GM23338 (cell line): ENCODE measurements at regions not wholly inside any gene's neighbourhood (a gene's known extent, or its start where the extent isn't known, plus 50 kb on each side); places are given as distances from the start of the nearest gene placed in this dataset.

ENCODE experiments used
- ATAC-seq: fragments of 200-7000 bp; cut with Tn5 transposase; 3 replicates; pipeline ENCODE4 v1.9.1; 2020
- DNase-seq: peaks from one replicate; pipeline ENCODE4 v3.0.0-alpha.2; 2015; ENCODE audit warnings: low spot score
- H2AFZ ChIP-seq: fragments of 200-600 bp; sonication (generic); 2 replicates; pipeline ENCODE4 v1.8.0; 2016; ENCODE audit warnings: antibody characterized with exemption, mild to moderate bottlenecking, moderate library complexity
- H3F3A ChIP-seq: fragments of 200-600 bp; sonication (generic); replicated peaks from 2 replicates; pipeline ENCODE4 v1.8.0; 2017; ENCODE audit warnings: antibody characterized with exemption, mixed run types, low read depth
- H3K27ac ChIP-seq: fragments of 200-600 bp; sonication (generic); 2 replicates; pipeline ENCODE4 v1.6.1; 2016; ENCODE audit warnings: low read depth
- H3K27me3 ChIP-seq: fragments of 200-600 bp; sonication (generic); 2 replicates; pipeline ENCODE4 v1.8.0; 2016; ENCODE audit warnings: mild to moderate bottlenecking, mixed run types, moderate library complexity; ENCODE audit not compliant: insufficient read depth
- H3K36me3 ChIP-seq: fragments of 200-600 bp; sonication (generic); 2 replicates; pipeline ENCODE4 v1.8.0; 2016; ENCODE audit warnings: mild to moderate bottlenecking; ENCODE audit not compliant: insufficient read depth
- H3K4me1 ChIP-seq: fragments of 200-600 bp; sonication (generic); 2 replicates; pipeline ENCODE4 v1.8.0; 2016; ENCODE audit warnings: mild to moderate bottlenecking, moderate library complexity; ENCODE audit not compliant: insufficient read depth
- H3K4me2 ChIP-seq: fragments of 200-600 bp; sonication (generic); 2 replicates; pipeline ENCODE4 v1.7.1; 2017; ENCODE audit warnings: mixed run types
- H3K4me3 ChIP-seq: fragments of 200-600 bp; sonication (generic); 2 replicates; pipeline ENCODE4 v1.6.1; 2016; ENCODE audit warnings: mixed run types
- H3K79me2 ChIP-seq: fragments of 200-600 bp; sonication (generic); replicated peaks from 2 replicates; pipeline ENCODE4 v1.8.0; 2017; ENCODE audit warnings: mild to moderate bottlenecking; ENCODE audit not compliant: insufficient read depth
- H3K9me2 ChIP-seq: fragments of 200-600 bp; sonication (generic); 2 replicates; pipeline ENCODE4 v1.8.0; 2017; ENCODE audit not compliant: insufficient read depth
- H4K20me1 ChIP-seq: fragments of 200-600 bp; sonication (generic); replicated peaks from 2 replicates; pipeline ENCODE4 v1.8.0; 2017; ENCODE audit warnings: mild to moderate bottlenecking; ENCODE audit not compliant: insufficient read depth
- H3K27ac Mint-ChIP-seq: 2 replicates; pipeline ENCODE4 v1.8.0; 2020; ENCODE audit warnings: inconsistent platforms, mild to moderate bottlenecking, moderate library complexity, mixed read lengths
- H3K27me3 Mint-ChIP-seq: 3 replicates; pipeline ENCODE4 v1.8.0; 2022; ENCODE audit warnings: low read depth, mild to moderate bottlenecking, moderate library complexity, mixed read lengths, inconsistent platforms; ENCODE audit not compliant: insufficient read depth, poor library complexity
- H3K36me3 Mint-ChIP-seq: 3 replicates; pipeline ENCODE4 v1.8.0; 2021; ENCODE audit warnings: low read depth, mild to moderate bottlenecking, inconsistent platforms, moderate library complexity, mixed read lengths
- H3K4me1 Mint-ChIP-seq: 3 replicates; pipeline ENCODE4 v1.8.0; 2020; ENCODE audit warnings: mild to moderate bottlenecking, inconsistent platforms, mixed read lengths
- H3K4me3 Mint-ChIP-seq: 3 replicates; pipeline ENCODE4 v1.8.0; 2021; ENCODE audit warnings: moderate library complexity, mild to moderate bottlenecking, inconsistent platforms, mixed read lengths
- H3K9me3 Mint-ChIP-seq: 3 replicates; pipeline ENCODE4 v1.8.0; 2020; ENCODE audit warnings: moderate library complexity, mild to moderate bottlenecking, inconsistent platforms, mixed read lengths
- EZH2 ChIP-seq: fragments of 200-600 bp; sonication (generic); IDR thresholded peaks from one replicate; pipeline ENCODE4 v1.8.0; 2017; ENCODE audit warnings: antibody characterized with exemption, mild to moderate bottlenecking, low read depth; ENCODE audit not compliant: unreplicated experiment
- EZH2phosphoT487 ChIP-seq: fragments of 200-600 bp; sonication (generic); IDR thresholded peaks from one replicate; pipeline ENCODE4 v1.8.1; 2018; ENCODE audit warnings: antibody characterized with exemption; ENCODE audit not compliant: unreplicated experiment
- STAT1 ChIP-seq: IDR thresholded peaks from one replicate; pipeline ENCODE4 v1.6.1; 2016; ENCODE audit warnings: antibody characterized with exemption; ENCODE audit not compliant: unreplicated experiment
- ZNF331 ChIP-seq: fragments of 250-450 bp; sonication (Bioruptor Pico); IDR thresholded peaks from 2 replicates; pipeline ENCODE4 v1.5.0; 2020; ENCODE audit warnings: low read depth, mild to moderate bottlenecking, moderate library complexity
- TF ChIP-seq, protein P1 (sequence below): fragments of 250-450 bp; sonication (Bioruptor Pico); IDR thresholded peaks from 2 replicates; pipeline ENCODE4 v1.5.0; 2020; ENCODE audit warnings: mild to moderate bottlenecking, moderate library complexity
- TF ChIP-seq, protein P2 (sequence below), 2 experiments: fragments of 200-600 bp in 1 of 2; sonication (generic) in 1 of 2; conservative IDR thresholded peaks; 2 replicates each; pipeline versions ENCODE4 v1.5.1 to v1.6.1; 2016 to 2017; ENCODE audit warnings: antibody characterized with exemption in 2 of 2, low read depth in 2 of 2, mild to moderate bottlenecking in 2 of 2, moderate library complexity in 1 of 2

DNA sequence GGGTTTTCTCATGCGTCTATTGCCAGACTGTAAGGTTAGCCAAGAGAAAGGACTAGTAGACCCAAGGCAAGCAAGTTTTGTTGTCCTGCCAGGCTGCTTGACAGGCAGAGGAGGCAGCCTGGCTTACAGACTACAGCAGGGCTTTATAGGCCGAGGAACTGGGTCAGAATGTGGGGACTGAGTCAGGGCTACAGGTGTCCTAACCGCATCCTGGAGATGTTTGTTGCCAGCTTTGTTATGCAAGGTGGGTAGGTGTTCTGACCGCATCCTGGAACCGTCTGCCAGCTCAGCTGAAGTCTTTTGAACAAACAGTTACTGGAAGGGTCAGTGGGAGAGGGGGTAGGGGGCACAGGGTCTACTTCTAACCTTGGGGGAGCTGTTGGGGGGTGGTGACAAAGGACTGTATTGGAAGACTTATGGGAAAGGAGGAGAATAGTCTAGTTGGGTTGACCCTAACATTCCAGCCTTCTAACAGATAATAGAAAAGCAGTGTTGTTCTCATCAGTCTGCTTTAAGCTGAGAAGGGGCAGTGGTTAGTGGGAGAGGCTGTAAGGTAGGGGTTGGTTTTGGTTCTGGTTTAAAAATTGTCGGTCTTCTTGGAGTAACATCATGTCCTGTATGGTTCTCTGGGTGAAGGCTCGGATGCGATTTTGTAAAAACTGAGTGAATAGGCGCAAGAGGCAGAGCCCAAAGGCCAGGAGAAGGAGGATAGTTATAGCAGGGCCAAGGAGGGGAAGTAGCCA, 913.8 kb upstream of the SLITRK5 start (continued):
- TF ChIP-seq, protein P1, sequence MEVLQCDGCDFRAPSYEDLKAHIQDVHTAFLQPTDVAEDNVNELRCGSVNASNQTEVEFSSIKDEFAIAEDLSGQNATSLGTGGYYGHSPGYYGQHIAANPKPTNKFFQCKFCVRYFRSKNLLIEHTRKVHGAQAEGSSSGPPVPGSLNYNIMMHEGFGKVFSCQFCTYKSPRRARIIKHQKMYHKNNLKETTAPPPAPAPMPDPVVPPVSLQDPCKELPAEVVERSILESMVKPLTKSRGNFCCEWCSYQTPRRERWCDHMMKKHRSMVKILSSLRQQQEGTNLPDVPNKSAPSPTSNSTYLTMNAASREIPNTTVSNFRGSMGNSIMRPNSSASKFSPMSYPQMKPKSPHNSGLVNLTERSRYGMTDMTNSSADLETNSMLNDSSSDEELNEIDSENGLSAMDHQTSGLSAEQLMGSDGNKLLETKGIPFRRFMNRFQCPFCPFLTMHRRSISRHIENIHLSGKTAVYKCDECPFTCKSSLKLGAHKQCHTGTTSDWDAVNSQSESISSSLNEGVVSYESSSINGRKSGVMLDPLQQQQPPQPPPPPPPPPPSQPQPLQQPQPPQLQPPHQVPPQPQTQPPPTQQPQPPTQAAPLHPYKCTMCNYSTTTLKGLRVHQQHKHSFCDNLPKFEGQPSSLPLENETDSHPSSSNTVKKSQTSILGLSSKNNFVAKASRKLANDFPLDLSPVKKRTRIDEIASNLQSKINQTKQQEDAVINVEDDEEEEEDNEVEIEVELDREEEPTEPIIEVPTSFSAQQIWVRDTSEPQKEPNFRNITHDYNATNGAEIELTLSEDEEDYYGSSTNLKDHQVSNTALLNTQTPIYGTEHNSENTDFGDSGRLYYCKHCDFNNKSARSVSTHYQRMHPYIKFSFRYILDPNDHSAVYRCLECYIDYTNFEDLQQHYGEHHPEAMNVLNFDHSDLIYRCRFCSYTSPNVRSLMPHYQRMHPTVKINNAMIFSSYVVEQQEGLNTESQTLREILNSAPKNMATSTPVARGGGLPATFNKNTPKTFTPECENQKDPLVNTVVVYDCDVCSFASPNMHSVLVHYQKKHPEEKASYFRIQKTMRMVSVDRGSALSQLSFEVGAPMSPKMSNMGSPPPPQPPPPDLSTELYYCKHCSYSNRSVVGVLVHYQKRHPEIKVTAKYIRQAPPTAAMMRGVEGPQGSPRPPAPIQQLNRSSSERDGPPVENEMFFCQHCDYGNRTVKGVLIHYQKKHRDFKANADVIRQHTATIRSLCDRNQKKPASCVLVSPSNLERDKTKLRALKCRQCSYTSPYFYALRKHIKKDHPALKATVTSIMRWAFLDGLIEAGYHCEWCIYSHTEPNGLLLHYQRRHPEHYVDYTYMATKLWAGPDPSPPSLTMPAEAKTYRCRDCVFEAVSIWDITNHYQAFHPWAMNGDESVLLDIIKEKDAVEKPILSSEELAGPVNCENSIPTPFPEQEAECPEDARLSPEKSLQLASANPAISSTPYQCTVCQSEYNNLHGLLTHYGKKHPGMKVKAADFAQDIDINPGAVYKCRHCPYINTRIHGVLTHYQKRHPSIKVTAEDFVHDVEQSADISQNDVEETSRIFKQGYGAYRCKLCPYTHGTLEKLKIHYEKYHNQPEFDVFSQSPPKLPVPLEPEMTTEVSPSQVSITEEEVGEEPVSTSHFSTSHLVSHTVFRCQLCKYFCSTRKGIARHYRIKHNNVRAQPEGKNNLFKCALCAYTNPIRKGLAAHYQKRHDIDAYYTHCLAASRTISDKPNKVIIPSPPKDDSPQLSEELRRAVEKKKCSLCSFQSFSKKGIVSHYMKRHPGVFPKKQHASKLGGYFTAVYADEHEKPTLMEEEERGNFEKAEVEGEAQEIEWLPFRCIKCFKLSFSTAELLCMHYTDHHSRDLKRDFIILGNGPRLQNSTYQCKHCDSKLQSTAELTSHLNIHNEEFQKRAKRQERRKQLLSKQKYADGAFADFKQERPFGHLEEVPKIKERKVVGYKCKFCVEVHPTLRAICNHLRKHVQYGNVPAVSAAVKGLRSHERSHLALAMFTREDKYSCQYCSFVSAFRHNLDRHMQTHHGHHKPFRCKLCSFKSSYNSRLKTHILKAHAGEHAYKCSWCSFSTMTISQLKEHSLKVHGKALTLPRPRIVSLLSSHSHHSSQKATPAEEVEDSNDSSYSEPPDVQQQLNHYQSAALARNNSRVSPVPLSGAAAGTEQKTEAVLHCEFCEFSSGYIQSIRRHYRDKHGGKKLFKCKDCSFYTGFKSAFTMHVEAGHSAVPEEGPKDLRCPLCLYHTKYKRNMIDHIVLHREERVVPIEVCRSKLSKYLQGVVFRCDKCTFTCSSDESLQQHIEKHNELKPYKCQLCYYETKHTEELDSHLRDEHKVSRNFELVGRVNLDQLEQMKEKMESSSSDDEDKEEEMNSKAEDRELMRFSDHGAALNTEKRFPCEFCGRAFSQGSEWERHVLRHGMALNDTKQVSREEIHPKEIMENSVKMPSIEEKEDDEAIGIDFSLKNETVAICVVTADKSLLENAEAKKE: peak; percentile 90

DNA sequence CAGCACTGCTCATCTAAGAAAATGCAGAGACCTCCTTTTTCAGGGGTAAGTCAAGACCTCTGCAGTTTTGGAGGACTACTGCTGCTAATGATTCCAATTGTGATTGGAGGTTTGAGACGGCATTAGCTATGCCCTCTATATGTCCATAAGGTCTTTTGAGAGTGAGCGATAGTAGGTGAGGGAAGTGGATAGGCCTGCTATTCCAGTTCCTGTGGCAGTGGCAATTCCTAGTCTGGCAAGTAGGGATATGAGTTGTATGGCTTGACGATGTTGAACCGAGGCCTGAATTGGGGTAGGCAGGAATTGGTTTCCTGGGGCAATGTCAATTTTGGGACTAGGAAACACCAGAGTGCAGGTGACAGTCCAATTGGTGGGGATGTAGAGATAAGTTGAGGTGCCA, 913.1 kb upstream of the SLITRK5 start:
- Mint-ChIP-seq H3K9me3 (no peaks in the 10 kb centered on the region; the same call in none of the 3 replicates), H3K4me3 (no peak overlapping the region), H3K36me3 (no peaks in the 10 kb centered on the region; the same call in 1 of the 3 replicates), H3K27ac (no peak overlapping the region), H3K27me3 (peaks cover 6% of the 10 kb centered on the region), H3K4me1 (peaks cover 10% of the 10 kb centered on the region)
- H3K4me3 ChIP-seq: no peak overlapping the region
- H3K36me3 ChIP-seq: no peaks in the 10 kb centered on the region
- no peaks in the 10 kb centered on the region for H3K79me2 ChIP-seq
- H3F3A ChIP-seq: no peaks in the 10 kb centered on the region
- no peaks in the 10 kb centered on the region for H3K27me3 ChIP-seq
- H2AFZ ChIP-seq: no peak overlapping the region
- TF ChIP-seq STAT1: no peak
- TF ChIP-seq, protein P2, sequence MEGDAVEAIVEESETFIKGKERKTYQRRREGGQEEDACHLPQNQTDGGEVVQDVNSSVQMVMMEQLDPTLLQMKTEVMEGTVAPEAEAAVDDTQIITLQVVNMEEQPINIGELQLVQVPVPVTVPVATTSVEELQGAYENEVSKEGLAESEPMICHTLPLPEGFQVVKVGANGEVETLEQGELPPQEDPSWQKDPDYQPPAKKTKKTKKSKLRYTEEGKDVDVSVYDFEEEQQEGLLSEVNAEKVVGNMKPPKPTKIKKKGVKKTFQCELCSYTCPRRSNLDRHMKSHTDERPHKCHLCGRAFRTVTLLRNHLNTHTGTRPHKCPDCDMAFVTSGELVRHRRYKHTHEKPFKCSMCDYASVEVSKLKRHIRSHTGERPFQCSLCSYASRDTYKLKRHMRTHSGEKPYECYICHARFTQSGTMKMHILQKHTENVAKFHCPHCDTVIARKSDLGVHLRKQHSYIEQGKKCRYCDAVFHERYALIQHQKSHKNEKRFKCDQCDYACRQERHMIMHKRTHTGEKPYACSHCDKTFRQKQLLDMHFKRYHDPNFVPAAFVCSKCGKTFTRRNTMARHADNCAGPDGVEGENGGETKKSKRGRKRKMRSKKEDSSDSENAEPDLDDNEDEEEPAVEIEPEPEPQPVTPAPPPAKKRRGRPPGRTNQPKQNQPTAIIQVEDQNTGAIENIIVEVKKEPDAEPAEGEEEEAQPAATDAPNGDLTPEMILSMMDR (conservative IDR thresholded peaks at IDR 0.05; ENCODE audit: low read depth in 2 of 2): no peak
- no peak for TF ChIP-seq ZNF331
- no peak for TF ChIP-seq EZH2phosphoT487
- TF ChIP-seq, protein P1: no peak
- TF ChIP-seq EZH2: no peak
- H3K9me2 ChIP-seq: peaks cover 12% of the 10 kb centered on the region; the same call in 1 of the 2 replicates
- H3K4me1 ChIP-seq: peaks cover 8% of the 10 kb centered on the region; the same call in 1 of the 2 replicates
- H4K20me1 ChIP-seq: no peaks in the 10 kb centered on the region
- ATAC-seq: no peak
- H3K4me2 ChIP-seq: no peak overlapping the region
- no peak for DNase-seq
- no peak overlapping the region for H3K27ac ChIP-seq
